ENCODE measurements at regions not wholly inside any gene's neighbourhood (a gene's known extent, or its start where the extent isn't known, plus 50 kb on each side); places are given as distances from the start of the nearest gene placed in this dataset.
"Not testable (repeated sequence)": the region's sequence is repeated elsewhere in the genome, so short reads cannot be mapped to it uniquely, and the experiment has no call there.

DNA sequence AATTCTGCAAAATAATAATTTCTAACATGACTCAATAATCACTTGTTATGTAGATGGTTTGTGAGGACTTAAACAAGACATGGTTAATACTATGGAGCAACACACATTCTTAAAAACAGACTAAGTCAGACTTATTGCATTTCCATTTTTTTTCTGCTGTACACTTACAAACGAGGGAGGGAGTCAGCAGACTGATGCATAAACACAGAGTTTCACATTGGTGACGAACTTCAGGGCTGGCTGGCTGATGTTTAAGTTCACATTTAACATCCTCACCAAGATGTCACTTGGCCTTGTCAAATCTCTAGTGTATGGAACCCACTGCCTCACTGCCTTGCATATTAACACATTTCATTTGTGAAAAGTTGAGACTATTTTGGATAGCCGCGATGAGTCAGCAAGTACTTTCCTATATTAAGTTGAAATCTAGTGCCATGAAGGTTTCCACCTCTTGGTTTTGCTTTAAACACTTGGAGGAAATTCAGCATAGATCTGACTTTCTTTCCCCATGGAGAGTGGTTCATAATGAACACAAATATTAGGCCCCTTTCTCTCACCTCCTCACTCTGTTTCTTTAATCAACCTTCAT lies 337.5 kb upstream of the RUNX1 start:
- no peak for DNase-seq

DNA sequence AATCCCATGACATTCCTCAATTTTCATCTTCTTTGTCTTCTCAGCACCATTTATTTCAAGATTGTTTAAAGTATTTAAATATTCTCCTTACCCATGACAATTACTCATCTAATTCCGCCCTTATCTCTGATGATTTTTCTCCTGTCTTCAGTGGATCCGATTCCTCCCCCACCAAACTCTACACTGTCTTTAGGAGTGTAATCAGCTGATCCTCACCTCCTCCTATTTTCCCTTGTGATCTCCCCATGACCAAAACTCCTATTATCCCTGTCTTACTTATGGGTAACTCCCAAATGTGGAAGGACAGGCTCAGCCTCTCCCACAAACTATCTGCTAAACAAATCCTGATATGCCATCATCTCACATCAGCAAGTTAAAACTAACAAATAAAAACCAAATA lies 335.3 kb upstream of the RUNX1 start:
- no peak for DNase-seq

GRCh38 chr21:35382696-35383095 lies 333.6 kb upstream of the RUNX1 start:
- DNase-seq: no peak

- no peak for DNase-seq
Observed at GRCh38 chr21:35381743-35382310, 332.7 kb upstream of the RUNX1 start.

GRCh38 chr21:35380304-35380703 lies 331.2 kb upstream of the RUNX1 start:
- DNase-seq: not testable (repeated sequence)

- DNase-seq: no peak
Observed at GRCh38 chr21:35378881-35379280, 329.8 kb upstream of the RUNX1 start.

- DNase-seq: no peak
Observed at GRCh38 chr21:35377505-35378090, 328.5 kb upstream of the RUNX1 start.

- DNase-seq: no peak
Observed at GRCh38 chr21:35376406-35377135, 327.5 kb upstream of the RUNX1 start.

DNA sequence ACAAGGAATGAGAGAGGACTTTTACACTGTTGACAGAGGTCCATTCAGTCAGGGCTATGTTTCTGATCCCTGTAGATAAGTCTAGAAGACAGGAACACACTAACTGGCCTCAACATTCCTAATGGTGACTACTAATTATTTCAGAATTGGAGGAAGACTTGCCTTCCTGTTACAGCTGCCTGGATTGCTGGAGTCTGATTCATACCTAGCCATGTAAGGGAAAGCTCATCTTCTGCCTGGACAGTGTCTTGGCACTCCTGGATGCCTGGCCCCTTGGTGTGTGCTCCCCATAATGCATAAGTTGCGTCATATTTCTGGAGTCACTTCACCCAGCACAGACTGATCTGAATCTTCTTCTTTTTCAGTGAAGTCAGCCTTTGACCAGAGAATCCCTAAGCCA lies 326.0 kb upstream of the RUNX1 start:
- no peak for DNase-seq

DNA sequence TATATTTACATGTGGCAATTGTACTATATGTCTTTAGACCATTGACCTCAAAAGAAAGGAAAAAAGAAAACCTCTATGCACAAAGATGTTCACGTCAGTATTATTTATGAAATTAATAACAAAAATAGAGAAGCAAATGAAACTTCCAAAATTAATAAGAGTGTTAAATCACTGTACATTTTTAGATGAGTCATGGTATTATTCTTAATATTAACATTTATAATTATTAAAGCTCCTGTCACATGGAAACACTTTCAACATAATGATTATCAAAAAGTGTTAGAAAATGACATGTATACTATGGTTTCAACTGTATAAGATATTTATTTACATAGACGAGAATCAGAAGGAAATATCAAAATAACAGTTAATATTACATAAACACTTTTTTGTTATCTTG lies 324.9 kb upstream of the RUNX1 start:
- no peak for DNase-seq

DNA sequence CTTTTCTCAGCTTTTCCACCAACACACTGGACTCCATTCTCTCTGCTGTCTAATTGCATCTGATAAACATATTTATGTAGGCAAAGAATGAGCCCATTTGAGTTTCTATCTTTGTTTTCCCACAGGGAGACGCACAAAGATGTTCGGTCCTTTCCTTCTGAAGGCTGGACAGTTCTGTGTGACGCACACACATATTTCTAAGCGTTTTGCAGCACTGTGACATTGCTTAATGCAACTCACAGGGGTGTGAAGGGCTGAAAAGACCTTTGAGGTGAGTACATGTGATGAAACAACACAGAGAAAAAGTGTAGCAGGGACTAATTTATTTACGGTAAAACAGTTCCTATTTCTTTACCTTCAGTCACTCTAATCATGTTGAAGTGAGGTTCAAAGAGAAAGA lies 323.1 kb upstream of the RUNX1 start:
- DNase-seq: no peak

DNA sequence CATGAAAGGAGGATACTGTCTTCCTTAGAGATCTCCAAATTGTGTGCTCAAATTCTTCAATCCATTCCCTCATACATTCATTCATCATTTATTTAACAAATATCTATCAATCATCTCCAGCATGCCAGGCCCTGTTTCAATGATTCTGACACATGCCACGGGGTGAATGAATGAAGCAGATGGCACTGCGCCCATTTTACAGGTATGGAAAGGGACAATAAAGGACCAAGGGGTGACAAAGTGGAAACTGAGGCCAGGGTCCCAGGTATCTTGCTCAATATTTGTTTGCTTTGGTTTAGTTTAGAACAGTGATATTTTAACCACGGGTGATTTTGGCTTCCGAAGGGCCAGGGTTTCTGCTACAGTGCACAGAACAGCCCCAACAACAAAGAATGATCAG lies 321.6 kb upstream of the RUNX1 start:
- DNase-seq: no peak

- DNase-seq: no peak
Observed at GRCh38 chr21:35370071-35370470, 321.0 kb upstream of the RUNX1 start.

DNA sequence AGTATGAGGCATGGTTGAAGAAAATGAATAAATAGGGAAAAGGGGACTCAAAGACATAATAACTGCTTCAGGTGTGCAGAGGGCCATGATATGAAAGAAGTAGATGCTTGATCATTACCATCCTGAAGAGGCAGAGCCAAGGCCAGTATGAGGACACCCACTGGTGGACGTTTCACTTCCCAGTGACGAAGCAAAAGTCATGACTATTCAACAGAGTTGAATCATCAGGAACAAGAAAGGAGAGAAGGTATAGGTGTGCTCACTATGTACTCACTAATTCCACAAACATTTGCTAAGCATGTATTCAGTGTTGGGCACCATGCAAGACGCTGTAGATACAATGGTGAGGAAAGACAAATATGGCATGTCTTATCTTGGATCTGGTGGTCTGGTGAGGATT lies 319.2 kb upstream of the RUNX1 start:
- no peak for DNase-seq

- no peak for DNase-seq
Observed at GRCh38 chr21:35367553-35367952, 318.5 kb upstream of the RUNX1 start.

GRCh38 chr21:35366394-35367080 lies 317.4 kb upstream of the RUNX1 start:
- no peak for DNase-seq

- DNase-seq: no peak
Observed at GRCh38 chr21:35363458-35363857, 314.4 kb upstream of the RUNX1 start.

DNA sequence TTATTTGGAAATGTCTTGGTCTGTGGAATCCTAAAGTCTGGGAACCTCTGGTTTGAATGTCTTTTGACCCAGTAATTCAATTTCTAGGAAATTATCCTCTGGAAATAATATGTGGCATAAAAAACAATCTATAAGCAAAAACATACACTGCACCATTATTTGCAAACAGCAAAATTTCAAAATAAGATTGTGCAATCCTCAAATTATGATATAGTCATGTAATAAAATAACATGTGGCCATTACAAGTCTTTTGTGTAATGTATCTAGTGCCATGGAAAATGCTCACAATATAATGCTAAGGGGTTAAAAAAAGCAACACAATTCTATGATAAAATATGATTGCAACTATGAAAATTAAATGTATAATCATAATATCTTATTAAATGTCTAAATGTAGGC lies 312.9 kb upstream of the RUNX1 start:
- DNase-seq: no peak

DNA sequence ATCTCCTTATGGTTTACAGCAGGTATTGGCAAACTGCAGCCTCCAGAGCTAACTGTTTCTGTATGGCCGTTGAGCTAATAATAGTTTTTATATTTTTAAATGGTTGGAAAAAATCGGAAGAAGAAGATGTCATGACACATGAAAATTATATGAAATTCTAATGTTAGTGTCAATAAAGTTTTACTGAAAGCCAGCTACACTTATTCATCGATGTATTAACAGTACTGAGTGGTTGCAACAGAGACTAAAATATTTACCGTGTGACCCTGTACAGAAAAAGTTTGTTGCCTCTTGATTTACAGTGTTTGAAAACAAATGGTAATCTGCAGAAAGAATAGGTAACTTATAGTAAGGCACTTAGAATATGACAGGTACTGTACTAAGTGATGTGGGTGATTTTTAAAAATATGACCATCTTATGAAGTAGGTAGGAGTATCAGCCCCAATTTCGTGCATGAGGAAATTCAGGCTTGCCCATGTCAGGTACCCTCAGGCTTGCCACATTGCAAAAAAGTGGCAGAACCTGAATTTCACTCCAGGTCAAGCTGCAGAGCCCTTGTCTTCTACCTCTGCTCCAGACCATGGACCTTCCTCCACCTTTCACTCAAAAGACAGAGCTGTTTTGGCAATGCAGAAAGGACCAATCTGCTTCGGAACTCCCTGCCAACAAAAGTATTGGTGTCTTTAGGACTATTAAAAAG lies 311.9 kb upstream of the RUNX1 start:
- DNase-seq: no peak

GRCh38 chr21:35359076-35359475 lies 310.0 kb upstream of the RUNX1 start:
- no peak for DNase-seq

DNA sequence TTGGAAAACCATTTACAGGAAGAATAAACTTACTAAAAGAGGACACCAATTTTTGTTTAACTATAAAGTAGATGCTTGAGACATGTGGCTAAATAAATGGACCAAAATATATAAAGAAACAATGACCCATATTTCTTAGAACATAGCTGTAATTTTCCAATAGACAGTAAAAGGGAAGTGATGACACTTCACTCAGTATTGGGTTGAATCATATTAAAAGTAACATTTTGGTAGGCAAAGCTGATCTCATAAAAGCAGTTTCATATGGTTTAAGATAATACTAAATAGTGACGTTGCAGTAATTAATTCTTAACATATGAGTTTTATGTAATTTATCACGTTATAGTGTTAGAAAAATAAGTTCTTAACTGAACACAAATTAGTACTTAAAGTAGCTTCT lies 308.9 kb upstream of the RUNX1 start:
- DNase-seq: peak in 1 of 2 experiments; percentile 14

DNA sequence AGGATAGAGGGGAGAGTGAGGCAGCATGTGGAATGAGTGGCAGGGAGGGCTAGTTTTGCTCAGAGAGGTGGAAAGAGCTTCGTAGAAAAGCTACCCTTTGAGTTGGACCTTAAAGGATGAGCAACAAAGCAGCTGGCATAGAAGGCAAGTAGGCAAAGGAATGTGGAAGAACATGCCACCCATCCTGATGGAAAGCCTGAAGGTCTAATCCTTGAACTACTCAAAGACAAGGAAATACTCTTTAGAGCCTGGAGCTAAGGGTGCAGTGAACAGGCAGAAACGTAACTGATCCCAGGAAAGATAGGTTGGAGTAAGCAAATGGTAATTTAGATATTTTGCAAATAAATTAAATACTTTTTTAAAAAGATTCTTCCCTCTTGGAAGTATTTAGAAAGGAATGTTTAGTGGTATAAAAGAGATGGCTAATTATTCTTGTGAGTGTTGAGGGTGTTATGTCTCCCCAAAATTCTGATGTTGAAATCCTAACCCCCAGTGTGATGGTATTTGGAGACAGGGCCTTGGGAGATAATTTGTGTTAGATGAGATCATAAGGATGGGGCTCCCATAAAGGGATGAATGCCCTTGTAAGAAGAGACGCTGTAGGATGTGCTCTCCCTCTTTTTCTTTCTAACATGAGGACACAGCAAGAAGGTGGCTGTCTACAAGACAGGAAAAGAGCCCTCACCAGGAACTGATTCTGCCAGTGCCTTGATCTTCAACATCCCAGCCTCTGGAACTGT lies 308.1 kb upstream of the RUNX1 start:
- DNase-seq: no peak

All from Kasumi-1 (cell line).